Stimulated activated CD8-positive, alpha-beta memory T cell treated with anti-CD3 and anti-CD28 coated beads, Interleukin-7, amount 100 ng/mL, for 48 hours (primary cell): ENCODE measurements at regions not wholly inside any gene's neighbourhood (a gene's known extent, or its start where the extent isn't known, plus 50 kb on each side); places are given as distances from the start of the nearest gene placed in this dataset.
"Not testable (repeated sequence)": the region's sequence is repeated elsewhere in the genome, so short reads cannot be mapped to it uniquely, and the experiment has no call there.

Source experiments
- DNase-seq, 2 donors: peaks; one replicate each; pipeline ENCODE4 v3.0.0-alpha.2; 2020; ENCODE audit warnings: low read depth in 1 of 2; ENCODE audit errors: extremely low read depth in 1 of 2

DNA sequence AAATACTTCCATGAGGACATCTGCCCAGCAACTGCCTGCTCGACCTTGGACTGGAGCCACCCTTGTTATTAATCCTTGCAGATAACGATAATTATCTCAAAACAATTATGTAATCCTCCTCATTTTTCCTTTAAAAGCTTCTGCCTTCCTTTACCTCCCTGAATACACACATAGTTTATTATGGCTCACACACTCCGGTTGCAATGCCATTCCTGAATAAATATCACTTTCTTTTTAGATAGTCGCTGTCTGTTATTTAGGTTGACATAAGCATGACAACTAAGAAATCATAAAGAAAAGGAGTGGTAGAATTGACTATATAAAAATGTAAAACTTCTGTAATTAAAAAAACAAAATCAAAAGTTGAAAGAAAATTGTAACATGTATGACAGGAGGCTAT, 64.8 kb downstream of the B4GALT7 start:
- not testable (repeated sequence) for DNase-seq

GRCh38 chr5:177665172-177665571, 65.2 kb downstream of the B4GALT7 start:
- not testable (repeated sequence) for DNase-seq

DNA sequence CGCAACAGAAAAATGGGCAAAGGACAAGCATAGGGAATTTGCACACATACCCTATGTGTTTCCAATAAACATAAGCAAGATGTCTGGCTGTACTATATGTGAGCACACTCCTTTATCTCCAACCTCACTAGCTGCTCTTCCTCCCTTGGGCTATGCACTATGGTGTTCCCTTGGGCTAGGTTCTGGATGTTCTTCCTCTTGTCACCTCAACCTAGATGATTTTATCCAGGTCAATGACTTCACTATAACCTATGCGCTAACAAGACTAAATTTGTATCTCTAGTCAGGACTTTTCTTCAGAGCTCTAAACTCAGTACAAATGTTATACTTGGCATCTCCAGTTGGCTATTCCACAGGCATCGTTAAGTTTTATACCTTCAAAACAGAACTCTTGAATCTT, 66.0 kb downstream of the B4GALT7 start:
- not testable (repeated sequence) for DNase-seq

- not testable (repeated sequence) for DNase-seq
Measured at GRCh38 chr5:177671035-177671754, 71.3 kb downstream of the B4GALT7 start.

DNA sequence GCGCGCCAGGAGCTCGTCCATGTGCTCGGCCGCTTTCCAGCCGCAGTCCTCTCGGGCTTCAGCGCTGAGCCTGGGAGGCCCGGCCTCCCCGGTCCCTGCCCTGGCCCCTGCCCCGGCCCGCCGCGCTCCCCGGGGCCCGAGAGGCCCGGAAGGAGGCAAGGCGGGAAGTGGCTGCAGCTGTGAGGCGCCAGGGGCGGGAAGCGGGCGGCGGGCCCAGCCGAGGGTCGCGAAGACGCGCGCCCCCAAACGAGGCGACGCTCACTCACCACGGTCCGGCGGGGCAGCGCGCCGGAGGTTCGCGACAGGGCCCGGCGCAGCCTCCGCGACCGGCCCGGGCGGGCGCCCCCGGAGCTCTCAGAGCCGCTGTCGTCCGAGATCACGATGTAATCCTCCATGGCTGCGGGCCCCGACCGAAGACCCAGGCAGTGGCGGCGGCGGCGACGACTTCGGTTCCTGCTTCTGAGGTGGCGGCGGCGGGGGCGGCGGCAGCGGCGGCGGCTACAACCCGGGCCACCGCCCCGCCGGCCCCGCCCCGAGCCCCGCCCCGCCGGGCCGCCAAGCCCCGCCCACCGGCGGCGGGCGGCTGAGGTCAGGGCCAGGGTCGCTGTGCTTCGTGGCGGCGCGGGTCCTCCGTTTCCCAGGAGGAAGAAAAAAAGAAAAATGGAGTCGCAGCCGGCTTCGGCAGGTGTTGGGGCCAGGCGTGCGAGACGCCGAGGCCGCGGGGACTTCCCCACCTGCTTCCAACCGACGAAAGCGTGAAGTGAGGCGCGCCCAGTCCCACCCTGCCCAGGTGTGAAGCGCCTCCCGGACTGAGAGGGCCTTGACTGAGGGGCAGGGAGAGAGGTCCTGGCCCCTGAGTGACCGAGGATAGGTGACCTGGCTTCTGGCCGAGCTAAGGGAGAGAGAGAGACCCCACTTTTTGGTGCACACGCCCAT, 72.1 kb downstream of the B4GALT7 start:
- DNase-seq = peak; percentile 47 to 57
